Fibroblast of lung (primary cell): ENCODE measurements at regions not wholly inside any gene's neighbourhood (a gene's known extent, or its start where the extent isn't known, plus 50 kb on each side); places are given as distances from the start of the nearest gene placed in this dataset.

Source experiments
- CTCF ChIP-seq, 2 donors: IDR thresholded peaks in 1 of 2; conservative IDR thresholded peaks in 1 of 2; 1 replicate in 1 of 2; 2 replicates in 1 of 2; pipeline ENCODE4 v1.5.1; 2011 to 2012; ENCODE audit warnings: low read length in 2 of 2, control low read depth in 1 of 2, inconsistent platforms in 1 of 2, low read depth in 1 of 2, mild to moderate bottlenecking in 1 of 2
- EZH2 ChIP-seq: IDR thresholded peaks from 2 replicates; pipeline ENCODE4 v1.5.1; 2012; ENCODE audit warnings: low read length, control low read depth, mild to moderate bottlenecking; ENCODE audit errors: missing control alignments

- TF ChIP-seq CTCF (conservative IDR thresholded peaks at IDR 0.05 in 1 of 2, IDR thresholded peaks at IDR 0.05 in 1 of 2; ENCODE audit: low read depth in 1 of 2, low read length in 2 of 2) (no peak), EZH2 (no peak)
Observed at GRCh38 chr18:37975446-37975845, 409.8 kb upstream of the CELF4 start.
